GM21526 (cell line): ENCODE measurements at regions not wholly inside any gene's neighbourhood (a gene's known extent, or its start where the extent isn't known, plus 50 kb on each side); places are given as distances from the start of the nearest gene placed in this dataset.

Source experiments
- ATAC-seq: cut with Tn5 transposase; IDR thresholded peaks from one replicate; pipeline ENCODE4 v1.9.1; 2021; ENCODE audit warnings: moderate library complexity; ENCODE audit not compliant: unreplicated experiment, low FRiP score

- no peak for ATAC-seq
These were observed 215.0 kb upstream of the ZFHX3 start for GRCh38 chr16:73262931-73263330.

- ATAC-seq: no peak
These were observed 207.1 kb upstream of the ZFHX3 start for GRCh38 chr16:73255031-73255430.

GRCh38 chr16:73253922-73254480, 206.1 kb upstream of the ZFHX3 start:
- no peak for ATAC-seq

GRCh38 chr16:73252446-73252845, 204.5 kb upstream of the ZFHX3 start:
- ATAC-seq: no peak

- no peak for ATAC-seq
These were observed 203.7 kb upstream of the ZFHX3 start for GRCh38 chr16:73251608-73252007.

- no peak for ATAC-seq
These were observed 200.4 kb upstream of the ZFHX3 start for GRCh38 chr16:73248316-73248715.

GRCh38 chr16:73240920-73241319, 193.0 kb upstream of the ZFHX3 start:
- ATAC-seq: no peak

GRCh38 chr16:73237601-73238000, 189.7 kb upstream of the ZFHX3 start:
- ATAC-seq: no peak

GRCh38 chr16:73234496-73234895, 186.6 kb upstream of the ZFHX3 start:
- ATAC-seq: no peak

- ATAC-seq: no peak
These were observed 186.0 kb upstream of the ZFHX3 start for GRCh38 chr16:73233846-73234424.

GRCh38 chr16:73233329-73233765, 185.4 kb upstream of the ZFHX3 start:
- no peak for ATAC-seq

GRCh38 chr16:73232555-73233328, 184.8 kb upstream of the ZFHX3 start:
- no peak for ATAC-seq

- no peak for ATAC-seq
These were observed 184.1 kb upstream of the ZFHX3 start for GRCh38 chr16:73231944-73232554.

GRCh38 chr16:73231379-73231778, 183.5 kb upstream of the ZFHX3 start:
- ATAC-seq: no peak

- no peak for ATAC-seq
These were observed 182.7 kb upstream of the ZFHX3 start for GRCh38 chr16:73230651-73231050.

- ATAC-seq: no peak
These were observed 180.7 kb upstream of the ZFHX3 start for GRCh38 chr16:73228649-73229048.

GRCh38 chr16:73226675-73227074, 178.7 kb upstream of the ZFHX3 start:
- ATAC-seq: no peak

GRCh38 chr16:73225983-73226382, 178.1 kb upstream of the ZFHX3 start:
- no peak for ATAC-seq

- no peak for ATAC-seq
These were observed 172.9 kb upstream of the ZFHX3 start for GRCh38 chr16:73220836-73221235.

GRCh38 chr16:73219176-73219575, 171.2 kb upstream of the ZFHX3 start:
- no peak for ATAC-seq

- ATAC-seq: no peak
These were observed 169.7 kb upstream of the ZFHX3 start for GRCh38 chr16:73217654-73218053.

- no peak for ATAC-seq
These were observed 169.0 kb upstream of the ZFHX3 start for GRCh38 chr16:73216932-73217331.
